Kidney epithelial cell (primary cell): ENCODE measurements at regions not wholly inside any gene's neighbourhood (a gene's known extent, or its start where the extent isn't known, plus 50 kb on each side); places are given as distances from the start of the nearest gene placed in this dataset.

Experiments used
- DNase-seq: peaks from one replicate; pipeline ENCODE4 v3.0.0-alpha.2; 2010; ENCODE audit warnings: low read depth
- H3K27me3 ChIP-seq: 2 replicates; pipeline ENCODE4 v1.6.0; 2011; ENCODE audit warnings: low read length; ENCODE audit not compliant: control insufficient read depth, insufficient read depth
- H3K36me3 ChIP-seq: 2 replicates; pipeline ENCODE4 v1.5.1; 2011; ENCODE audit warnings: low read length; ENCODE audit not compliant: control insufficient read depth, insufficient read depth
- H3K4me3 ChIP-seq: 2 replicates; pipeline ENCODE4 v1.5.1; 2011; ENCODE audit warnings: low read depth, mild to moderate bottlenecking, control low read depth, low read length
- CTCF ChIP-seq: IDR thresholded peaks from 2 replicates; pipeline ENCODE4 v1.5.1; 2011; ENCODE audit warnings: mild to moderate bottlenecking, moderate library complexity, low read length, control low read depth, inconsistent platforms; ENCODE audit not compliant: insufficient read depth, poor library complexity, severe bottlenecking

- Histone ChIP-seq H3K4me3 (no peak overlapping the region), H3K36me3 (no peaks in the 10 kb centered on the region), H3K27me3 (no peaks in the 10 kb centered on the region)
- DNase-seq, result no peak
- TF ChIP-seq CTCF, result no peak
Measured at GRCh38 chr2:16765356-16765755, 99.7 kb upstream of the CYRIA start.

- no peak for TF ChIP-seq CTCF
- Histone ChIP-seq H3K27me3 (no peaks in the 10 kb centered on the region), H3K36me3 (no peaks in the 10 kb centered on the region), H3K4me3 (no peak overlapping the region)
- no peak for DNase-seq
Measured at GRCh38 chr2:16764487-16764886, 98.9 kb upstream of the CYRIA start.

GRCh38 chr2:16763493-16763899, 97.9 kb upstream of the CYRIA start:
- Histone ChIP-seq H3K36me3 (no peaks in the 10 kb centered on the region), H3K27me3 (no peaks in the 10 kb centered on the region), H3K4me3 (no peak overlapping the region)
- no peak for DNase-seq
- TF ChIP-seq CTCF, result no peak

- Histone ChIP-seq H3K4me3 (no peak overlapping the region), H3K27me3 (no peaks in the 10 kb centered on the region), H3K36me3 (no peaks in the 10 kb centered on the region)
- no peak for TF ChIP-seq CTCF
- DNase-seq, result no peak
Measured at GRCh38 chr2:16763056-16763455, 97.4 kb upstream of the CYRIA start.

GRCh38 chr2:16760426-16760825, 94.8 kb upstream of the CYRIA start:
- no peak for DNase-seq
- Histone ChIP-seq H3K36me3 (no peaks in the 10 kb centered on the region), H3K4me3 (no peak overlapping the region), H3K27me3 (no peaks in the 10 kb centered on the region)
- TF ChIP-seq CTCF, result no peak

- DNase-seq, result no peak
- peak; percentile 80 for TF ChIP-seq CTCF
- no peak overlapping the region for H3K4me3 ChIP-seq
- H3K36me3 ChIP-seq, result no peaks in the 10 kb centered on the region
- no peaks in the 10 kb centered on the region for H3K27me3 ChIP-seq
Measured at GRCh38 chr2:16756831-16757644, 91.4 kb upstream of the CYRIA start.
